DND-41 (cell line): ENCODE measurements at regions not wholly inside any gene's neighbourhood (a gene's known extent, or its start where the extent isn't known, plus 50 kb on each side); places are given as distances from the start of the nearest gene placed in this dataset.

Source experiments
- CTCF ChIP-seq: IDR thresholded peaks from 2 replicates; pipeline ENCODE4 v1.5.1; 2012; ENCODE audit warnings: borderline replicate concordance, low read length, moderate library complexity, mild to moderate bottlenecking; ENCODE audit not compliant: poor library complexity, severe bottlenecking; ENCODE audit errors: extremely low read depth
- EZH2 ChIP-seq: IDR thresholded peaks from 3 replicates; pipeline ENCODE4 v1.6.1; 2012; ENCODE audit warnings: borderline replicate concordance, low read depth, mild to moderate bottlenecking, moderate library complexity, low read length, inconsistent platforms; ENCODE audit not compliant: severe bottlenecking

DNA sequence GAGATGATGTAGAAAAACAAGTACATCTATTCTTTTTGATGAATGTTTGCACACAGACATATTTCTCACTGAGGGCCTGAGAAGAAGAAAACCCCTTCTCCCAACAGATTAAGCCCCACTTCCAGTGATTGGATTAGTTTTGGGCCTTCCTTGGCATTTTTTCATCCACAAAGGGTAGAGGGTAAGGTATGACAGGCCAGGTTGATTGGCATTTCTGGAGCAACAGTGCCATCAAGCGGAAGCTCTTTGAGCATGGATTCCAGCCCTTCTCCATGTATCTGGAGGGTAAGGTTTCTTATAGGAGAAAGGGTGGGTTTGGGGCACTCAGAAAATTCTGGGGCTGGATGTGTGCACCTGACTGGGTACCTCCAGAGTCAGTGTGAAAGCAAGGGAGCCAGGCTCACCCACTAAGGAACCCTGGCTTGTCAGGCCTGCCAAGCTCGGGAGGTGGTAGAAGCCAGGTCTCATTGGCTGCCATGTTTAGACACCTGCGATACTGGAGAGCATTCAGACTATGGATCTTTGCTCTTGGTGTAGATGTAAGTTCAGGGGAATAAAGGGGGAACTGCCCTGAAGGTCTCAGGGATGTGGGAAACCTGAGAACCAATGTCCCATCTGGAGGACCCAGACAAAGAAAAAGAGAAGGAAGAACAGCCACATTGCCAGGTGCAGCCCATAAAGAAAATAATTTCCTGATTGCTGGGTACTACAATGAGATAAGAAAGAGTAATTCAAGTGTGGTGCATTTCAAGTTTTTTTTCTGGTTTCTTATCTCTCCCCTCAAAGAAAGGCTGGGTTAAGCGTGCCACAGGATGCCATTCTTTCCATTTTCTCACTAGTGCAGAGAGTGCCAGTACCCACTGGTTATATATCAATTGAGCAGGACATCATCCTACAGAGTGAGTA is 222.3 kb upstream of the AGTR2 start:
- TF ChIP-seq CTCF, result no peak
- TF ChIP-seq EZH2, result no peak
